Left cardiac atrium (tissue), 4 donors: ENCODE measurements at regions not wholly inside any gene's neighbourhood (a gene's known extent, or its start where the extent isn't known, plus 50 kb on each side); places are given as distances from the start of the nearest gene placed in this dataset.
"Not testable (repeated sequence)": the region's sequence is repeated elsewhere in the genome, so short reads cannot be mapped to it uniquely, and the experiment has no call there.

ENCODE experiments used
- ATAC-seq, 2 donors: fragments of 200-7000 bp; cut with Tn5 transposase; one replicate each; pipeline ENCODE4 v1.9.1; 2020; ENCODE audit warnings: mild to moderate bottlenecking in 2 of 2, moderate library complexity in 2 of 2
- DNase-seq: peaks from one replicate; pipeline ENCODE4 v3.0.0-alpha.2; 2020
- intact Hi-C, 2 donors: fragments of 100-400 bp; cut with DNase I; formaldehyde crosslinking; loops; one replicate each; pipeline versions ENCODE4 v1.14.1 to v1.15.1; 2022 to 2023
- donor health status: DM: no; HTN: yes; CAD: no.
- donor health status: DM: no; HTN: yes; CAD: no; lungs with severe emphysema.
- donor health status: DM: yes; HTN: yes; CAD: no.
- donor health status: Dilated cardiomyopathy.

DNA sequence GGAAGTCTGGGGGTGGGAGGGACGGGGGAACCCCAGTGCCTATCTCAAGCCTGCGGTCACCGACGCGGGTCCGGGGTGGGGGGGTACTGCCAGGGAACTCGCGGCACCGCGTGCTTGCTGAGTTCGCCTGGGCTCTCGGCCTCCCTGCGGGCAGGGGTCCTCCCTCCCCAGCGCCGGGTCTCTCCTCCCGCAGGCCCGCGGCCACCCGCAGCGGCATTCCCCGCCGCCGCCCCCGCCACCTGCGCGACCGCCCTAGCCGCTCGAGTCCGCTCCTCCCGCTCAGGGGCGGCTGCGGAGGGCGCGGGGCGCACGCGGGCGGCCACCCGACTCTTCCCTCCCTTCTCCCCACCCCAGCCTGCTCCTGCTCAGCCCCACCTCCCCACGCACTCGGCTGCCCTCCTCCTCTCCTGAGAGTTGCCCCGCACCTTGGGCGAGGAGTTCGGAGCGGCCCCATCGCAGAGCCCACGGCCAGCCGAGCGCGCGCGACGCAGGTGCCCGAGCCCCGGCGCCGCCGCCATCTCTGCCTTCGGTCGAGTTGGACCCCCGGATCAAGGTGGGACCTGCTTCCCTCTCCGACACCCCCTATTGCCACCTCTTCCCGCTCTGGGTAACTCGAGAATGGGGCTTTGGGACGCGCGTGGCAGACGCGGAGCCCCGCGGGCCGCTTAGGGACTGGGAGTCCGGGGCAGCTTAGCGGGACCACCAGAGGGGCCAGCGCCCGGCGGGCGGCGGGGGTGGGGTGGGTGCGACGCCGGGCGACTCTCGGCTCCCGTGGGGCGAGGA lies 105.0 kb downstream of the LEPR start:
- intact Hi-C loops: no loop called here
- DNase-seq (peak; percentile 44), ATAC-seq (peak; percentile 61 to 73)

DNA sequence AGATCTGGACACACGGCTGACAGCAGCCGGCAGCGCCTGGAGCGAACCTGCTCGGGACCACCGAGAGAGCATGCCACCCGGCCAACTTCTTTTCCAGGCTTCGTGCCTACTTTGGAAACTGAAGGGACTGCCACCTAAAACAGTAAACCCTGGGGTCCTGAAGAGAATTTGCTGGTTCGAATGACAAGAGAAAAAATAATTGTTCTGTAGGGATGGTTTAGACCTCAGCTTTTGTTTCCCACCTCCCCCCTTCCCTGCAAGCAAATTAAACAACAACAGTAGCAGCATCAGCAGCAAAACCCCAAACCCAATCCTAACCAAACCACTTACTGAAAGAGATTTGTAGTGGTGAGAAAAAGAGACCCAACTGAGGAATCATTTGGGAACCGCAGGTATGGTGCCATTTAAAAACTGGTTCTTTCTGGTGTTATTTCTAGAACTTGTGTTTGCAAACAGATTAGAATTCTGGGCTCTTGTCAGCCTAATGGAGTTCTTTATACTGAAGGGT lies 105.6 kb downstream of the LEPR start:
- intact Hi-C loops: no loop called here
- no peak for DNase-seq
- ATAC-seq: no peak

DNA sequence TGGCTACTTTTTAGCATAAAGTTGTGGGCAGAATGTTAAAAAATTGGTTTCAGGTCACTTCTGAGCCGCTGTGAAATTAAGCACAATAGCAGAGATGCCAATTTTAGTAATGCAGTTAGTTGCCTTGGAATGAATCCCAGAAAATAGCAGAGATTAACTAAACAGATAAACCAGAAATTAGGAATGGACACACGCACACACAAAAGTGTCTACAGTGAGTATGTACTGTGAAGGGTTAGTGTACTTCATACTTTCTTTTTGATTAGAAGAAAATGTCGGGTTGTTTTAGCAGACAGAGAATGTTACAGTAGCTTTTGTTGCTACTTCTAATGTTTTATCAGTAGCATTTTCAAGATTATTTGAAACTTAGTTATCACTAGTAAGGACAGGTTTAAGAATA lies 106.7 kb downstream of the LEPR start:
- ATAC-seq (peak; percentile 28 to 33), DNase-seq (no peak)
- intact Hi-C loops: no loop called here

DNA sequence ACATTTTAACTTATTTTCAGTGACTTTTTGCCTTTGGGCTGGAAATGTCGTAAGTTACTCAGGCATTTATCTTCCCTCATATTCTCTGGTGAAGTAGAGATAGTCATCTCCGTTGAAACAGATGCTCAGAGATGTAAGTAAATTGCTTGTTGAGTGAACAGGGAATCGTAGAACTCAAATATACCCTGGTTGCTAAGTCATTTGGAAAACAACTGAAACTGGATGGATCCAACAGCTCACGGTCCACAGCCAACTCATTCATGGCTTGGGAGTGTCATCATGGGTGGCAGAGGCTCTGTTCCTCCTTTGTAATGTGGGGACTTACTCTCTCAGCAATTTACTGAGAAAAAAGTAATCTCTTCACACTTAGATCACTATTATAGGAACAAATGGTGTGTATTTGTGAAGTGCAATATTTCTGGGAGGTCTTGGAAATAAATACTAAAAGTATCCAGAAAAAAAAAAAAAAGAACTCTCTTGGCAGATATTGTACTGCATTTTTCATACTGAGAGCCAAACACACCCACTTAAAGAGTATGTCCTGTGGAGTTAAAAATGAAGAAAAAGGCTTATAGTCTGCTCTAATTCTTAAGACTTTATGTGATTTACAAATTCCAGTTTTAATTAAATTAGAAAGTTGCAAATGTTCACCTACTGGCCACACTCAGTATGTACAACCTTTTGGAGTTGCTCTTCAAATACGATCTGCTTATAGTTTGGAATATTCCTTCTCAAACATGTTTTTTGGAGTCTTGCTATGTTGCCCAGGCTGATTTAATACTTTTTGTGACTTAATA lies 107.4 kb downstream of the LEPR start:
- DNase-seq (peak; percentile 32), ATAC-seq (no peak)
- intact Hi-C loops: no loop called here

DNA sequence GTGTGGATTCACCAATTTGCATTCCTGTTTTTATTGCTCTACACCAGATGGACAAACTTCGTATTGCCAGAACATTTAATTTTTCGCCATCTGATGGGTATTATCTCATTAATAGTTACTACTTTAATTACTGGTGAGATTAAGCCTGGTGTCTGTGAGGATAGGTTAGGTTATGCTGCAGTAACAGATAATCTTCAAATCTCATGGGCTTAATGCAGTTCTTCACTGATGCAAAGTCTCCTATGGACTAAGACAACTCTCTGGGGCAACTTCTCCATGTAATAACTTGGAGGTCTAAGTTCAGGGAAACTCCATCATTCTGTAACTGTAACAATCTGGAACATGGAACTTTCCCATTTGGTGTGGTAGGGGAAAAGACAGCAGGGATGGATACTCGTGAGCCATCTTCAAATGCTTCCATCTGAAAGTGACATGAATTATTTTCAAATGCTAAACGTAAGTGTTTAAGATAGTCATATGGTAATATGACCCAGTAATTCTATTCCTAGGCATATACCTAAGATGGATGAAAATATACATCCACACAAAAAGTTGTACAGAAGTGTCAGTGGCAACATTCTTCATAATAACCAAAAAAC lies 111.6 kb downstream of the LEPR start:
- DNase-seq (no peak), ATAC-seq (no peak)
- intact Hi-C loops: no loop called here

DNA sequence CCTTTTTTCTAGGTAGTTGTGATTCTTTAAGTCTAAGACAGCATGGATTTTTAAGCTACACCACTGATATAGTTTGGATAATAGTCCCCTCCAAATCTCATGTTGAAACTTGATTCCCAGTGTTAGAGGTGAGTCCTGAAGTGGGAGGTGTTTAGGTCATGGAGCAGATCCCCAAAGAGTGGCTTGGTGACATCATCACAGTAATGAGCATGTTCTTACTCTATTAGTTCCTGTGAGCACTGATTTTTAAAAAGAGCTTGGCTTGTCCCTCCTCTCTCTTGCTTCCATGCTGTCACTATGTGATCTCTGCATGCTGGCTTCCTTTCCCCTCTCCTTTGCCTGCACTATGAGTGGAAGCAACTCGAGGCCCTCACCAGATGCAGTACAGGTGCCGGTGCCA lies 115.5 kb downstream of the LEPR start:
- ATAC-seq: no peak
- intact Hi-C loops: no loop called here
- DNase-seq: no peak

DNA sequence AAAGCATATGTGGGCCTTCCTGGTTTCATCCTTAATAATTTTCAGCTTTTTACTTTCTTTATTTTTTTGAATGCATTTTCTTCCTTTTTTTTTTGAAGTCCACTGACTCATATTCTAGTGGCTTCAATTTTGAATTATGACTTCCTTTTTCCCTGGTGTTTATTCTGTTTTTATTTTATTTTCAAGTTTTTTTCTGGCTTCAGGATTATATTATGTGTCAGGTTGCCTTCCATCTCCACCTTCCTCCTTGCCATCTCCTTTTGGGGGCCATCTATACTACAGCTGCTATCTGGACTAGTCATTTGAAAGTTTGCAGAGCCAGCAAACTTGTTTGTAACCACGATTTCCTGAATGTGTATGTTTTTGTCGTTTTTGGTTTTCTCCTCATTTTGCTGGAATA lies 117.6 kb downstream of the LEPR start:
- ATAC-seq (no peak), DNase-seq (no peak)
- intact Hi-C loops: no loop called here

DNA sequence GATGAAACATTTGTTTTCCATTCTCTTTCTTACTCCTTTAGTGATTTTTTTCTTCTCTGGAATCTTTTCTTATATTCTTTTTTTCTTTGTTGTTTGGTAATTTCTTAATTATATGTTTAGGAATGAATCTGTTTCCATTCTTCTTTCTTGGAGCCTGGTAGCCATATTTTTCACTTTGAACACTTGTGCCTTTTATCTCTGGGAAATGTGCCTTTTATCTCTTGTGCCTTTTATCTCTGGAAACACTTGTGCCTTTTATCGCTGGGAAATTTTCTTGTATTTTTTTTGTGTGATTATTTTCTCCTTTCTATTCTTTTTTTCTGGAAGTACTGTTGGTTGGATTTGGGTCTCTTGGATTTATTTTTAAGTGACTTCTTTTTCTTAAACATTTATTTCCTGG lies 118.2 kb downstream of the LEPR start:
- intact Hi-C loops: no loop called here
- ATAC-seq (no peak), DNase-seq (no peak)

DNA sequence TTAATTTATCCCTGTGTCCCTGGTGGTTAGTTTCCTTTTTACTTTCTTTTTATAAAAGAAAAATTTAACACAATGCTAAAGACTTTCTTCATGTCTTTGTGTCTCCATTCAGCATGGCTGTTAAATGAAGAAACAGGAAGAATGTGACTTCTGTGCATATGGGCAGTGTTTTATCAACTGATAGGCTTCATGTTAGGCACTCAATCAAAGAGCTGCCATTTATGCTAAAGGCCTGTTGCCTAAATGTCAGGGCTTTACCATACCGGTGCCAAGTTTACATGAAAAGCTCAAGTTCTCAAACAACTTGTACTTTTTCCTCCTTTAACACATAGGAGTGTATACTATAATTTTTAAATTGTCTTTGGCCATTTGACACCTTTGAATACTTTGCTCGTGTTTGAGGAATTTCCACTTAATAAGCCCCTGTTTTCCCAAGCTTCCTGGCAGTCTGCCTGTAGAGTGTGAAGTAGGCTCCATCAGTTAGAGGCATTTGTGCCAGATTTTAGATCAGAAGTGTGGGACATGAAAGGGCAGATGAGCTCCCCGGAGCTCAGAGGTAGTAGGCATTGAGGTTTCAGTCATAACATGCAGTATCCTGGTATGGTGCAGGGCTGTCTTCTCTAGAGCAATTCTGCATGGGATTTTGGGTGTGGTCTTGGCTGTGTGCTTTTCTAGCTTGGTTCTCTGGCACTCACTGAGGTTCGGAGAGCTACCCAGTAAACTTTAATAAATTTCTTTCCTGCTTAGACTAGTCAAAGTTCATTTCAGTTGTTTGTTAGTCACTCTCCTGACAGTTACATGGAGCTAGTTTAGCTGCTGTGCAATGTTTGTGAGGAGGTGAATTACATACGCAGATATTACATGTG lies 119.0 kb downstream of the LEPR start:
- no peak for DNase-seq
- intact Hi-C loops: no loop called here
- no peak for ATAC-seq

DNA sequence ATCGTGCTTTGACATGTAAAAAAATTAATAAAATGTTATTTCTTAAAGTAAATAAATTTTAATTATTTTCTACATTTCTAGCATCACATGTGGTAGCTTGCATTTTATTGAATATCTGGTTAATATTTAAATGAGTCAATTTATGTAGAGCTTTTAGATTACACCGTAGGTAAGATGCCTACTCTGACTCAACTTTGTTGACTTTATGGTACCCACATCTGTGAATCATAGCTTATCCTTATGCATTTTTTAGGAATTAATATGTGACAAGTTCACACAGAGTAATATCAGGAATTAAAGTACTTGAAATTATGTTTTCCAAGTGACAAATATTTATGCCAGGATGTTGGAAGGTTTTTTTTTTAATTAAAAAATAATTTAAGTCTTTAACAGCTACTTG lies 120.7 kb downstream of the LEPR start:
- intact Hi-C loops: no loop called here
- ATAC-seq (no peak), DNase-seq (no peak)

DNA sequence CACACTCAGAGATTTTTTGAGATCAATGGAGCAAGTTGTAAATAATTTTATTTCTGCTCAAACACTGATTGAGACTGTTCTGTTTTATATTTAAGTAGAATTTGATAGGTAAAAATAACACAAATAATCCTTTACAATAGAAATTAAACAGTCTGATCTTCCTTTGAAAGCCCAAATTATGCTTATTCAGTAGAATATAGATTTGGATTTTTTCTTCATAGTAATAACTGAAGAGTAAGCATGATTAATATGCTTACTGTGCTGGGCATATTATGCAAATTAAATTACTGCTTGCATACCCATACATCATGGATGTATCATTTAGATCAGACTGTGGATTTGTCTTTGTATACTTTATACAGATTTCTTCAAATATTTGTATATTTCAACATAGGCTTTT lies 121.4 kb downstream of the LEPR start:
- DNase-seq: no peak
- ATAC-seq: no peak
- intact Hi-C loops: no loop called here

DNA sequence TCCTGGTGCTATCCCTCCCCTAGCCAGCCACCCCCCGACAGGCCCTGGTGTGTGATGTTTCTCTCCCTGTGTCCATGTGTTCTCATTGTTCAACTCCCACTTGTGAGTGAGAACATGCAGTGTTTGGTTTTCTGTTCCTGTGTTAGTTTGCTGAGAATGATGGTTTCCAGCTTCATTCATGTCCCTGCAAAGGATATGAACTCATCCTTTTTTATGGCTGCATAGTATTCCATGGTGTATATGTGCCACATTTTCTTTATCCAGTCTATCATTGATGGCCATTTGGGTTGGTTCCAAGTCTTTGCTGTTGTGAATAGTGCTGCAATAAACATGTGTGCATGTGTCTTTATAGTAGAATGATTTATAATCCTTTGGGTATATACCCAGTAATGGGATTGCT lies 122.1 kb downstream of the LEPR start:
- ATAC-seq, intact Hi-C loops, DNase-seq: not testable (repeated sequence)

DNA sequence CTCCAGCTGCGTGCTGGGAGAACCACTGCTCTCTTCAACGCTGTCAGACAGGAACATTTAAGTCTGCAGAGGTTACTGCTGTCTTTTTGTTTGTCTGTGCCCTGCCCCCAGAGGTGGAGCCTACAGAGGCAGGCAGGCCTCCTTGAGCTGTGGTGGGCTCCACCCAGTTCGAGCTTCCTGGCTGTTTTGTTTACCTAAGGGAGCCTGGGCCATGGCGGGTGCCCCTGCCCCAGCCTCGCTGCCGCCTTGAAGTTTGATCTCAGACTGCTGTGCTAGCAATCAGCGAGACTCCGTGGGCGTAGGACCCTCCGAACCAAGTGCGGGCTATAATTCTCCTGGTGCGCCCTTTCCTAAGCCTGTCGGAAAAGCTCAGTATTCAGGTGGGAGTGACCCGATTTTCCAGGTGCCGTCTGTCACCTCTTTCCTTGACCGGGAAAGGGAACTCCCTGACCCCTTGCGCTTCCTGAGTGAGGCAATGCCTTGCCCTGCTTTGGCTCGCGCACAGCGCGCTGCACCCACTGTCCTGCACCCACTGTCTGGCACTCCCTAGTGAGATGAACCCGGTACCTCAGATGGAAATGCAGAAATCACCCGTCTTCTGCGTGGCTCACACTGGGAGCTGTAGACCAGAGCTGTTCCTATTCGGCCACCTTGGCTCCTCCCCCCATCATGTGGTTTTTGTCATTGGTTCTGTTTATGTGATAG lies 130.0 kb downstream of the LEPR start:
- intact Hi-C loops, ATAC-seq, DNase-seq: not testable (repeated sequence)

DNA sequence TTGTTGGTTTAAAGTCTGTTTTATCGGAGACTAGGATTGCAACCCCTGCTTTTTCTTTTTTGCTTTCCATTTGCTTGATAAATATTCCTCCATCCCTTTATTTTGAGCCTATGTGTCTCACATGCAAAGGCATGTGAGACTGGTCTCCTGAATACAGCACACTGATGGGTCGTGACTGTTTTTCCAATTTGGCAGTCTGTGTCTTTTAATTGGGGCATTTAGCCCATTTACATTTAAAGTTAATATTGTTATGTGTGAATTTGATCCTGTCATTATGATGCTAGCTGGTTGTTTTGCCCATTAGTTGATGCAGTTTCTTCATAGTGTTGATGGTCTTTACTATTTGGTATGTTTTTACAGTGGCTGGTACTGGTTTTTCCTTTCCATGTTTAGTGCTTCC lies 132.0 kb downstream of the LEPR start:
- ATAC-seq, DNase-seq, intact Hi-C loops: not testable (repeated sequence)

DNA sequence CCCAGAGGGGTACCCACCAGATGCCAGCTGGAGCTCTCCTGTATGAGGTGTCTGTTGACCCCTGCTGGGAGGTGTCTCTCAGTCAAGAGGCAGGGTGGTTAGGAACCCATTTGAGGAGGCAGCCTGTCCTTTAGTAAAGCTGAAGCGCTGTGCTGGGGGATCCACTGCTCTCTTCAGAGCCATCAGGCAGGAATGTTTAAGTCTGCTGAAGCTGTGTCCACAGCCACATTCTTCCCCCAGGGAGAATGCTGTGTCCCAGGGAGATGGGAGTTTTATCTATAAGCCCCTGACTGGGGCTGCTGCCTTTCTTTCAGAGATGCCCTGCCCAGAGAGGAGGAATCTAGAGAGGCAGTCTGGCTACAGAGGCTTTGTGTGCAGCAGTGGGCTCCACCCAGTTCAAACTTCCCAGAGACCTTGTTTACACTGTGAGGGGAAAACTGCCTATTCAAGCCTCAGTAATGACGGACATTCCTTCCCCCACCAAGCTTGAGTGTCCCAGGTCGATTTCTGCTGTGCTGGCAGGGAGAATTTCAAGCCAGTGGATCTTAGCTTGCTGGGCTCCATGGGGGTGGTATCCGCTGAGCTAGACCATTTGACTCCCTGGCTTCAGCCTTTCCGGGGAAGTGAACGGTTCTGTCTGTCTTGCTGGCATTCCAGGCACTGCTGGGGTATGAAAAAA lies 133.8 kb downstream of the LEPR start:
- intact Hi-C loops, ATAC-seq, DNase-seq: not testable (repeated sequence)

DNA sequence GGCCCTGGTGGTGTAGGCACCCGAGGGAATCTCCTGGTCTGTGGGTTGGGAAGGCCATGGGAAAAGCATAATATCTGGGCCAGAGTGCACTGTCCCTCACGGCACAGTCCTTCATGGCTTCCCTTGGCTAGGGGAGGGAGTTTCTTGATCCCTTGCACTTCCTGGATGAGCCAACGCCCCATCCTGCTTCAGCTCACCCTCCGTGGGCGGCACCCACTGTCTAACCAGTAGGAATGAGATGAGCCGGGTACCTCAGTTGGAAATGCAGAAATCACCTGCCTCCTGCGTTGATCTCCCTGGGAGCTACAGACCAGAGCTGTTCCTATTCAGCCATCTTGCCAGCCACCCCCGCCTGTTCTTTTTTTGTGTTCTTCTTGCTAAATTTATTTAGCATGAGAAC lies 134.4 kb downstream of the LEPR start:
- ATAC-seq (no peak), DNase-seq (peak; percentile 22)
- intact Hi-C loops: no loop called here

DNA sequence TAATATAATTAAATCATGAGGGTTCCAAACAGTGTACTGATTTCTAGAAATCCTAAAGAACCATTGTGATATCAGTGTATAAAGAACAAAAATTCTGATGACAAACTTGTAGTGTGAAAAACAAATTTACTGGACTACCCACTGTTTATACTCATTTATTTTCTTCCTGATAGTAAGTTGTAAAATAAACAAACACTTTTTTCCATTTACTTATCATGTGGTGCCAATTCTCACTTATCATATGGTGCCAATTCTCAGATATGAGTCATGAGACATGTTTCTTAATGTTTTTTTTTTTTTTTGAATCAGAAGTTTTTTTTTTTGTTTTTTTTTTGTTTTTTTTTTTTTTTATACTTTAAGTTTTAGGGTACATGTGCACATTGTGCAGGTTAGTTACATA lies 137.7 kb downstream of the LEPR start:
- DNase-seq (no peak), ATAC-seq (no peak)
- intact Hi-C loops: no loop called here

DNA sequence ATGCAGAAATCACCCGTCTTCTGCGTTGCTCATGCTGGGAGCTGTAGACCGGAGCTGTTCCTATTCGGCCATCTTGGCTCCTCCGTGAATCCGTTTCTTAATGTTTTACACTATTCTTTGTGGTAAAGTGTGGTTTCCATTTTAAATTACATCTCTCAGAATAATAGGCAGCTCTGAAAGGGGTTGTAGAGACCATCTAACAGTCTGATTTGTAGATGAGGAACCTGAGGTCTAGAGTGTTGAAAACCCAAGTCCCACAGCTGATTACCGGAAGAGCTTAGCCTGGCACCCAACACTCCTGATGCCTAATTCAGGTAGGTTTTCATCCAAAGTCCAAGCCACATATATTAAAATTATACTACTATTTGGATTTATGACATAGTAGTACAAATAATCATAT lies 144.0 kb downstream of the LEPR start:
- DNase-seq (no peak), ATAC-seq (no peak)
- intact Hi-C loops: no loop called here
